HepG2 (cell line): ENCODE measurements at regions not wholly inside any gene's neighbourhood (a gene's known extent, or its start where the extent isn't known, plus 50 kb on each side); places are given as distances from the start of the nearest gene placed in this dataset.

Experiments used
- ATF4 ChIP-seq, 2 experiments: fragments of 450-650 bp in 1 of 2; sonication (generic) in 1 of 2; formaldehyde crosslinking; IDR thresholded peaks; 2 replicates each; pipeline versions ENCODE4 v1.5.0 to v1.8.0; 2020 to 2022; ENCODE audit warnings: mild to moderate bottlenecking in 1 of 2, missing genetic modification reagents in 1 of 2
- ATRX ChIP-seq: sonication (generic); formaldehyde crosslinking; IDR thresholded peaks from 2 replicates; pipeline ENCODE4 v1.4.0; 2020; ENCODE audit warnings: missing genetic modification reagents, borderline replicate concordance
- CEBPB ChIP-seq: IDR thresholded peaks from 2 replicates; pipeline ENCODE4 v1.6.1; 2011; ENCODE audit warnings: low read depth, low read length, improper control_type of control experiment, borderline replicate concordance
- CHCHD3 ChIP-seq: sonication (generic); formaldehyde crosslinking; IDR thresholded peaks from 2 replicates; pipeline ENCODE4 v1.8.0; 2022; ENCODE audit warnings: mild to moderate bottlenecking, missing genetic modification reagents, moderate library complexity
- JUN ChIP-seq: sonication (generic); formaldehyde crosslinking; IDR thresholded peaks from 2 replicates; pipeline ENCODE4 v1.4.0; 2020; ENCODE audit warnings: mild to moderate bottlenecking, missing genetic modification reagents
- KDM5B ChIP-seq: sonication (generic); formaldehyde crosslinking; IDR thresholded peaks from 2 replicates; pipeline ENCODE4 v1.4.0; 2020; ENCODE audit warnings: missing genetic modification reagents, mild to moderate bottlenecking, borderline replicate concordance
- MBNL3 ChIP-seq: fragments of 250-450 bp; sonication (Bioruptor Pico); conservative IDR thresholded peaks from 2 replicates; pipeline ENCODE4 v1.8.0; 2022; ENCODE audit warnings: mild to moderate bottlenecking, inconsistent platforms
- MTA1 ChIP-seq: sonication (generic); formaldehyde crosslinking; IDR thresholded peaks from 2 replicates; pipeline ENCODE4 v1.4.0; 2020; ENCODE audit warnings: missing genetic modification reagents, mild to moderate bottlenecking, borderline replicate concordance
- NCOA5 ChIP-seq: sonication (generic); formaldehyde crosslinking; IDR thresholded peaks from 2 replicates; pipeline ENCODE4 v1.4.0; 2020; ENCODE audit warnings: missing genetic modification reagents
- NFRKB ChIP-seq: fragments of 450-650 bp; IDR thresholded peaks from 2 replicates; pipeline ENCODE4 v1.6.1; 2017
- PITX1 ChIP-seq: sonication (generic); formaldehyde crosslinking; IDR thresholded peaks from 2 replicates; pipeline ENCODE4 v1.5.1; 2020; ENCODE audit warnings: mild to moderate bottlenecking, missing genetic modification reagents
- RBFOX2 ChIP-seq: fragments of 200-400 bp; formaldehyde crosslinking; IDR thresholded peaks from 2 replicates; pipeline ENCODE4 v1.6.1; 2017; ENCODE audit warnings: low read depth, mild to moderate bottlenecking, low read length
- RORA ChIP-seq: sonication (generic); formaldehyde crosslinking; IDR thresholded peaks from 2 replicates; pipeline ENCODE4 v1.5.0; 2020; ENCODE audit warnings: mild to moderate bottlenecking, missing genetic modification reagents, moderate library complexity
- SOX5 ChIP-seq: IDR thresholded peaks from 2 replicates; pipeline ENCODE4 v1.6.1; 2016; ENCODE audit warnings: borderline replicate concordance
- XRCC5 ChIP-seq: fragments of 200-400 bp; formaldehyde crosslinking; optimal IDR thresholded peaks from 2 replicates; pipeline ENCODE3; 2017; ENCODE audit warnings: mild to moderate bottlenecking, low read length
- ZNF205 ChIP-seq: IDR thresholded peaks from 2 replicates; pipeline ENCODE4 v1.6.1; 2018; ENCODE audit warnings: missing biosample characterization, missing genetic modification reagents
- ZNF253 ChIP-seq: sonication (generic); formaldehyde crosslinking; IDR thresholded peaks from 2 replicates; pipeline ENCODE4 v1.8.0; 2022; ENCODE audit warnings: mild to moderate bottlenecking, missing genetic modification reagents, borderline replicate concordance
- ZNF446 ChIP-seq: sonication (generic); formaldehyde crosslinking; IDR thresholded peaks from 2 replicates; pipeline ENCODE4 v1.5.0; 2020; ENCODE audit warnings: mild to moderate bottlenecking, missing genetic modification reagents
- ZNF687 ChIP-seq: sonication (generic); formaldehyde crosslinking; IDR thresholded peaks from 2 replicates; pipeline ENCODE4 v1.5.1; 2020; ENCODE audit warnings: mild to moderate bottlenecking, missing genetic modification reagents, moderate library complexity
- ZNF709 ChIP-seq: sonication (generic); formaldehyde crosslinking; IDR thresholded peaks from 2 replicates; pipeline ENCODE4 v1.5.0; 2020; ENCODE audit warnings: mild to moderate bottlenecking, missing genetic modification reagents
- ZNF788 ChIP-seq: sonication (generic); formaldehyde crosslinking; IDR thresholded peaks from 2 replicates; pipeline ENCODE4 v1.5.0; 2020; ENCODE audit warnings: mild to moderate bottlenecking, missing genetic modification reagents, borderline replicate concordance
- ZSCAN12 ChIP-seq: sonication (generic); formaldehyde crosslinking; IDR thresholded peaks from 2 replicates; pipeline ENCODE4 v1.9.0; 2021; ENCODE audit warnings: mild to moderate bottlenecking, missing genetic modification reagents
- TF ChIP-seq, protein P1 (sequence below): sonication (generic); formaldehyde crosslinking; IDR thresholded peaks from 2 replicates; pipeline ENCODE4 v1.4.0; 2020; ENCODE audit warnings: missing genetic modification reagents
- TF ChIP-seq, protein P2 (sequence below): sonication (generic); formaldehyde crosslinking; IDR thresholded peaks from 2 replicates; pipeline ENCODE4 v1.5.0; 2020; ENCODE audit warnings: mild to moderate bottlenecking, missing genetic modification reagents, moderate library complexity

DNA sequence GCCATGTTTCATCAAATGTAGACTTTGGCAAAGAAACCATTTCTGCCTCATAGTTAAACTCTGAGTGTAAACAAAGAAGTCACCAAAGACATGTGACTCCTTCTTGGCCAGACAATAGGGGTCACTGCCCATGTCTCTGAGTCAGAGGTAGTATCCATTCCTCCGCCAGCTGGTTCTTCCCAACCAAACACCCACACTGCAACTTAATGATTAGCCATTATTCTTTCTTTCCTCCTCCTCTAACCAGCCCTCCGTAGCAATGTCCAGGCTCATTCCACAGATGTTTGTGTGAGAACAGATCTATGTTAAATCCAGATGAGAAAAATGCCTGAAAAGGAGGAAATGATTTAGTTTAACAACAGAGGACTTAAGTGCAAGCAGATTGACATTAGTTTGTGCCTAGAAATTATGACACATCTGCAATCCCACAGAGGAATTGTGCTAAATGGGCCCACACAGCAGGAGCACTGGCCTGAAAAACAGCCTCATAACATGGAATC, 127.9 kb upstream of the SH3BP4 start (continued):
- TF ChIP-seq ATF4 (CRISPR knock-in tag; IDR thresholded peaks at IDR 0.05) (no peak), ZSCAN12 (CRISPR knock-in tag) (no peak), NCOA5 (CRISPR knock-in tag) (no peak), ZNF788 (no peak), NFRKB (no peak), JUN (CRISPR knock-in tag) (peak; percentile 65; the same call in 1 of the 2 replicates), RBFOX2 (no peak), MBNL3 (CRISPR knock-in tag) (no peak), CEBPB (no peak), ZNF205 (CRISPR knock-in tag) (no peak), RORA (CRISPR knock-in tag) (no peak), XRCC5 (peak; percentile 27), ZNF446 (CRISPR knock-in tag) (no peak), ATRX (no peak), SOX5 (CRISPR knock-in tag) (peak; percentile 95), KDM5B (CRISPR knock-in tag) (no peak), MTA1 (no peak), PITX1 (CRISPR knock-in tag) (no peak), ZNF253 (CRISPR knock-in tag) (no peak), CHCHD3 (CRISPR knock-in tag) (no peak), ZNF709 (CRISPR knock-in tag) (no peak), ZNF687 (no peak)
- TF ChIP-seq, protein P1, sequence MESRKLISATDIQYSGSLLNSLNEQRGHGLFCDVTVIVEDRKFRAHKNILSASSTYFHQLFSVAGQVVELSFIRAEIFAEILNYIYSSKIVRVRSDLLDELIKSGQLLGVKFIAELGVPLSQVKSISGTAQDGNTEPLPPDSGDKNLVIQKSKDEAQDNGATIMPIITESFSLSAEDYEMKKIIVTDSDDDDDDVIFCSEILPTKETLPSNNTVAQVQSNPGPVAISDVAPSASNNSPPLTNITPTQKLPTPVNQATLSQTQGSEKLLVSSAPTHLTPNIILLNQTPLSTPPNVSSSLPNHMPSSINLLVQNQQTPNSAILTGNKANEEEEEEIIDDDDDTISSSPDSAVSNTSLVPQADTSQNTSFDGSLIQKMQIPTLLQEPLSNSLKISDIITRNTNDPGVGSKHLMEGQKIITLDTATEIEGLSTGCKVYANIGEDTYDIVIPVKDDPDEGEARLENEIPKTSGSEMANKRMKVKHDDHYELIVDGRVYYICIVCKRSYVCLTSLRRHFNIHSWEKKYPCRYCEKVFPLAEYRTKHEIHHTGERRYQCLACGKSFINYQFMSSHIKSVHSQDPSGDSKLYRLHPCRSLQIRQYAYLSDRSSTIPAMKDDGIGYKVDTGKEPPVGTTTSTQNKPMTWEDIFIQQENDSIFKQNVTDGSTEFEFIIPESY = no peak
- TF ChIP-seq, protein P2, sequence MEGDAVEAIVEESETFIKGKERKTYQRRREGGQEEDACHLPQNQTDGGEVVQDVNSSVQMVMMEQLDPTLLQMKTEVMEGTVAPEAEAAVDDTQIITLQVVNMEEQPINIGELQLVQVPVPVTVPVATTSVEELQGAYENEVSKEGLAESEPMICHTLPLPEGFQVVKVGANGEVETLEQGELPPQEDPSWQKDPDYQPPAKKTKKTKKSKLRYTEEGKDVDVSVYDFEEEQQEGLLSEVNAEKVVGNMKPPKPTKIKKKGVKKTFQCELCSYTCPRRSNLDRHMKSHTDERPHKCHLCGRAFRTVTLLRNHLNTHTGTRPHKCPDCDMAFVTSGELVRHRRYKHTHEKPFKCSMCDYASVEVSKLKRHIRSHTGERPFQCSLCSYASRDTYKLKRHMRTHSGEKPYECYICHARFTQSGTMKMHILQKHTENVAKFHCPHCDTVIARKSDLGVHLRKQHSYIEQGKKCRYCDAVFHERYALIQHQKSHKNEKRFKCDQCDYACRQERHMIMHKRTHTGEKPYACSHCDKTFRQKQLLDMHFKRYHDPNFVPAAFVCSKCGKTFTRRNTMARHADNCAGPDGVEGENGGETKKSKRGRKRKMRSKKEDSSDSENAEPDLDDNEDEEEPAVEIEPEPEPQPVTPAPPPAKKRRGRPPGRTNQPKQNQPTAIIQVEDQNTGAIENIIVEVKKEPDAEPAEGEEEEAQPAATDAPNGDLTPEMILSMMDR (CRISPR knock-in tag) = no peak
